Mesothelial cell of epicardium (in vitro differentiated cells): ENCODE measurements at regions not wholly inside any gene's neighbourhood (a gene's known extent, or its start where the extent isn't known, plus 50 kb on each side); places are given as distances from the start of the nearest gene placed in this dataset.

ENCODE experiments used
- DNase-seq, 2 experiments: peaks; one replicate each; pipeline ENCODE4 v3.0.0; 2021; ENCODE audit warnings: low spot score in 2 of 2; ENCODE audit not compliant: unreplicated experiment in 2 of 2
- H3K27ac Mint-ChIP-seq: 2 replicates; pipeline ENCODE4 v1.8.0; 2021; ENCODE audit warnings: mixed read lengths
- H3K27me3 Mint-ChIP-seq: 2 replicates; pipeline ENCODE4 v1.8.0; 2021; ENCODE audit warnings: low read depth, mixed read lengths
- H3K36me3 Mint-ChIP-seq: 2 replicates; pipeline ENCODE4 v1.8.0; 2021; ENCODE audit warnings: mixed read lengths
- H3K4me1 Mint-ChIP-seq: 2 replicates; pipeline ENCODE4 v1.8.0; 2021; ENCODE audit warnings: mixed read lengths
- H3K4me3 Mint-ChIP-seq: 2 replicates; pipeline ENCODE4 v1.8.0; 2021; ENCODE audit warnings: mild to moderate bottlenecking, moderate library complexity, mixed read lengths
- H3K9me3 Mint-ChIP-seq: 2 replicates; pipeline ENCODE4 v1.8.0; 2021; ENCODE audit warnings: mixed read lengths
- TF ChIP-seq, protein P1 (sequence below): fragments of 200-600 bp; sonication (generic); IDR thresholded peaks from one replicate; pipeline ENCODE4 v1.5.0; 2021; ENCODE audit warnings: antibody characterized with exemption; ENCODE audit not compliant: unreplicated experiment

- TF ChIP-seq, protein P1, sequence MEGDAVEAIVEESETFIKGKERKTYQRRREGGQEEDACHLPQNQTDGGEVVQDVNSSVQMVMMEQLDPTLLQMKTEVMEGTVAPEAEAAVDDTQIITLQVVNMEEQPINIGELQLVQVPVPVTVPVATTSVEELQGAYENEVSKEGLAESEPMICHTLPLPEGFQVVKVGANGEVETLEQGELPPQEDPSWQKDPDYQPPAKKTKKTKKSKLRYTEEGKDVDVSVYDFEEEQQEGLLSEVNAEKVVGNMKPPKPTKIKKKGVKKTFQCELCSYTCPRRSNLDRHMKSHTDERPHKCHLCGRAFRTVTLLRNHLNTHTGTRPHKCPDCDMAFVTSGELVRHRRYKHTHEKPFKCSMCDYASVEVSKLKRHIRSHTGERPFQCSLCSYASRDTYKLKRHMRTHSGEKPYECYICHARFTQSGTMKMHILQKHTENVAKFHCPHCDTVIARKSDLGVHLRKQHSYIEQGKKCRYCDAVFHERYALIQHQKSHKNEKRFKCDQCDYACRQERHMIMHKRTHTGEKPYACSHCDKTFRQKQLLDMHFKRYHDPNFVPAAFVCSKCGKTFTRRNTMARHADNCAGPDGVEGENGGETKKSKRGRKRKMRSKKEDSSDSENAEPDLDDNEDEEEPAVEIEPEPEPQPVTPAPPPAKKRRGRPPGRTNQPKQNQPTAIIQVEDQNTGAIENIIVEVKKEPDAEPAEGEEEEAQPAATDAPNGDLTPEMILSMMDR, result no peak
- peaks cover 26% of the 10 kb centered on the region for H3K4me1 Mint-ChIP-seq
- H3K27me3 Mint-ChIP-seq, result no peaks in the 10 kb centered on the region
- DNase-seq, result no peak
- no peak overlapping the region for H3K4me3 Mint-ChIP-seq
- H3K9me3 Mint-ChIP-seq, result peaks cover 13% of the 10 kb centered on the region
- peaks cover 2% of the 10 kb centered on the region for H3K36me3 Mint-ChIP-seq
- H3K27ac Mint-ChIP-seq, result no peak overlapping the region
Measured at GRCh38 chr5:68383888-68384310, 168.3 kb downstream of the PIK3R1 start.

GRCh38 chr5:68384936-68385594 is 169.5 kb downstream of the PIK3R1 start:
- Mint-ChIP-seq H3K27ac (no peak overlapping the region), H3K4me3 (no peak overlapping the region), H3K36me3 (peaks cover 2% of the 10 kb centered on the region), H3K9me3 (peaks cover 13% of the 10 kb centered on the region), H3K4me1 (peaks cover 23% of the 10 kb centered on the region), H3K27me3 (no peaks in the 10 kb centered on the region)
- TF ChIP-seq, protein P1, result no peak
- DNase-seq, result no peak

- Mint-ChIP-seq H3K9me3 (peaks cover 13% of the 10 kb centered on the region), H3K27ac (no peak overlapping the region), H3K36me3 (peaks cover 2% of the 10 kb centered on the region), H3K4me1 (peaks cover 19% of the 10 kb centered on the region), H3K4me3 (no peak overlapping the region), H3K27me3 (no peaks in the 10 kb centered on the region)
- TF ChIP-seq, protein P1, result no peak
- DNase-seq, result no peak
Measured at GRCh38 chr5:68385936-68386335, 170.4 kb downstream of the PIK3R1 start.

DNA sequence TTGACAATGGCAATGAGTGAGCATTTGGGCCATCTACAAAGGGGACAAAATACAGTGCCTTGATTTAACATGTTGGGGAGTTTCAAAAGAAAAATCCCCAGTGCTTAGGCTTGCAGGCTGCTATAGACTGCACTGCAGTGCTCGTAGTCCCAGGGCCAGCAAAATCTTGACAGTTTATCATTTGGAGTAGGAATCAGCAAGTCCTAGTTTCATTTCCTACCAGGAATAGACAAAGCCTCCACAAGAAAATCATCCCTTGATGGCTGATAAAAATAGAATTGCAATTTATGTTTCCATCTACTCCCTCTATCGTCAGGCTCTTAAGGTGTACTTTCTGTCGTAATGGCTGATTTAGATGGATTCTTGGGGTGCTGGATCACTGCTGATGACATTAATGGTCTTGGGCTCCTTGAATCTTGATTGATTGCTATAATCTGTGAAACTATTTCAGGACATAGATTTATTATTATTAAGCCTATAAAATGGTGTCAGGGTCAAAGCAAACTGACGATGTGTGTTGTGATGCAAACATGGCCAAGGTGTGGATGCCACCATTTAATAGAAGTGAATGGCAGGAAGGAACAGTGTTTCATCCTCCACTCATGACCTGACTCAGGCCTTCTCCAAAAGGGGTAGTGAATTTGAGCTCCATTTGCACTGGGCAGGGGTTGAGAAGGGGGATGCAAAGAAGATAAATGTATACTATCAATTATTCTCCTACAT is 171.7 kb downstream of the PIK3R1 start:
- Mint-ChIP-seq H3K36me3 (peaks cover 2% of the 10 kb centered on the region), H3K9me3 (peaks cover 19% of the 10 kb centered on the region), H3K4me3 (no peak overlapping the region), H3K27me3 (no peaks in the 10 kb centered on the region), H3K4me1 (peaks cover 19% of the 10 kb centered on the region), H3K27ac (no peak overlapping the region)
- no peak for DNase-seq
- TF ChIP-seq, protein P1, result no peak

DNA sequence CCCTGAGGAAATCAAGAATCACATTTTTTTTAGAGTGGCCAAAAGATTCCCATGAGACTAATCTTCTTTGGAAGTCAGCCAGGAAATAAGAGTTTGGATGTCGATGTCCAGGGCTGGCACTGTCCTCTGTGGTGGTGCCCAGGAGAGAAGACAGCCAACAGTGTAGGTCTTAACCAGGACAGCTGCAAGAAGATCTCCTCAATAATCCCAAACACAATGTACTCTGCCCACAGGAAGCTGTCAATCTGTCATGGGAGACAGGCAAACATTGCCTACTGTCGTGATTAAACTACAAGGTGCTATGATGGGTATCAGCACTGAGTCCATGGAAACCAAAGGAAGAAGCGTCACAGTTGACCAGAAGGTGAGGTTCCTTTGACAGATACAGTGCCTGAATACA is 174.1 kb downstream of the PIK3R1 start:
- no peak overlapping the region for H3K4me3 Mint-ChIP-seq
- H3K36me3 Mint-ChIP-seq, result peaks cover 2% of the 10 kb centered on the region
- TF ChIP-seq, protein P1, result no peak
- H3K4me1 Mint-ChIP-seq, result peaks cover 10% of the 10 kb centered on the region
- DNase-seq, result no peak
- no peaks in the 10 kb centered on the region for H3K27me3 Mint-ChIP-seq
- no peak overlapping the region for H3K27ac Mint-ChIP-seq
- H3K9me3 Mint-ChIP-seq, result peaks cover 14% of the 10 kb centered on the region
